GM20000 (cell line): ENCODE measurements at regions not wholly inside any gene's neighbourhood (a gene's known extent, or its start where the extent isn't known, plus 50 kb on each side); places are given as distances from the start of the nearest gene placed in this dataset.
"Not testable (repeated sequence)": the region's sequence is repeated elsewhere in the genome, so short reads cannot be mapped to it uniquely, and the experiment has no call there.

Source experiments
- DNase-seq: peaks from one replicate; pipeline ENCODE4 v3.0.0; 2012; ENCODE audit warnings: low spot score
- CTCF ChIP-seq: IDR thresholded peaks from 2 replicates; pipeline ENCODE4 v1.5.1; 2012; ENCODE audit warnings: mild to moderate bottlenecking, control low read depth; ENCODE audit errors: extremely low read depth, missing control alignments

DNA sequence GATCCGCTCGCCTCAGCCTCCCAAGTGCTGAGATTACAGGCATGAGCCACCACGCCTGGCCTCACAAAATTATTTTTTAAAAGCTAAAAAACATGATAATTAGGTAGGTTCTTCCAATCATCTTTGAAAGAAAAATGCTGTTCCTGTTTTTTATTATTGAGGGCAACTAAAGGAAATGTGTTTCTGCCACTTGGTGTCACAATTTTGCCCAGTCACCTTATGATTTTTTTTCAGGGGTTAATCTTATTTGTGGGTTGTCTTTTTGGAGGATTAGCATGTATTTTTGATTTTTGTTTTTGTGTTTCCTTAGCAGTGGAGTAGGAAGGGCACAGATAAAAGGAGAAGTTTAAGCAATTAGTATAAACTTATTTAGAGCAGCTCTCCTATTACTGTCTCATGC, 79.8 kb downstream of the PRORP start:
- DNase-seq, result no peak
- no peak for TF ChIP-seq CTCF

GRCh38 chr14:35205737-35206136, 83.4 kb downstream of the PRORP start:
- no peak for TF ChIP-seq CTCF
- DNase-seq, result no peak

DNA sequence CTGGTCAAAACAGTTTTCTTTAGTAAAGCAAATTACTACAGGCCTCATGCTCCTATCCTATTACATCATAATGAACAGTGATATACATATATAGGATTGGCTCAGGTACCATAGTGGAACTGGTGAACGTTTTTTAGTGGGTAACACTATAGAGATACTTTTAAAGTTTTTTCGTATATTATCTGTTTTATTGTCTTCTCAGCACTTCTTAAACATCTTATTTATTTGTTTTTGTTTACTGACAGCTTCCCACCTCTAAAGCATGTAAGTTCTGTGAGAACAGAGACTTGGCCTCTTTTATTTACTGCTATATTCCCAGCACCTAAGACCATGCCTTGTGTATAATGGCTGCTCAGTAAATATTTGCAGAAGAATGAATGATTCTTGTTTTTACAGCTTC, 81.1 kb upstream of the PSMA6 start:
- no peak for TF ChIP-seq CTCF
- no peak for DNase-seq

DNA sequence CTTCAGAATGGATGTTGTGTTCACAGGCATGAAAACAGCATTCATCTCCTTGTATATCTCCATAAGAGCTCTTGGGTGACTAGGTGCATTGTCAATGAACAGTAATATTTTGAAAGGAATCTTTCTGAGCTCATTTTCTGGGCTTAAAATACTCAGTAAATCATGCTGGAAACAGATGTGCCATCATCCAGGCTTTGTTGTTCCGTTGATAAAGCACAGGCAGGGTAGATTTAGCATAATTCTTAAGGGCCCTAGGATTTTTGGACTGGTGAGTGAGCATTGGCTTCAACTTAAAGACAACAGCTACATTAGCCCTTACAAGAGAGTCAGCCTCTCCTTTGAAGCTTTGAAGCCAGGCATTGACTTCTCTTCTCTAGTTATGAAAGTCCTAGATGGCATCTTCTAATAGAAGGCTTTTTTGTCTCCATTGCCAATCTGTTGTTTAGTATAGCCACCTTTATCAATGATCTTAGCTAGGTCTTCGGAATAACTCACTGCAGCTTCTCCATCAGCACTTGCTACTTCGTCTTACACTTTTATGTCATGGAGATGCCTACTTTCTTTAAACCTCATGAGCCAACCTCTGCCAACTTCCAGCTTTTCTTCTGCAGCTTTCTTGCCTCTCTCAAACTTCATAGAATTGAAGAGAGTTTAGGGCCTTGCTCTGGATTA, 79.6 kb upstream of the PSMA6 start:
- no peak for TF ChIP-seq CTCF
- DNase-seq, result no peak

GRCh38 chr14:35213143-35213788, 78.9 kb upstream of the PSMA6 start:
- DNase-seq, result no peak
- TF ChIP-seq CTCF, result no peak

DNA sequence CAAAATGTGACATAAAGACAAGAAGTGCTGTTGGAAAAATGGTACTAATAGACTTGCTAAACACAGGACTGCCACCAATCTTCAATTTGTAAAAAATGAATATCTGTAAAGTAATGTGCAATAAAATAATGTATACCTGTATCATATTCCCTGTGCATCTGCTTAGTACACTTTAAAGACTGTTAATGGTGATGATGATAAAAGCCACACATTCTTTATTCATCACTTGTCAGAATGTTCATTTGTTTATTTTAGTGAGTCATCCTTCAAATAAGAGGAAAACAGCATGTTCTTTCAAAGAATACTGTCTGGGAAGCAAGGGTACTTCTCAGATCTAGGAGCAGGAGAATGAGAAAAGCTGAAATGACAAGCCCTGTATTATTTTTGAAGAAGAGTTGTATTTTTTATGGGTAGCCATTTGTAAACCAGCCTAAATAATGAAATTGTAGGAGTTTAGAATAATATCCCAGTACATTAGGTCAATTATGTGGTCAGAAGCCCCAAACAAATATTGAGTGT, 78.3 kb upstream of the PSMA6 start:
- no peak for DNase-seq
- TF ChIP-seq CTCF, result no peak

DNA sequence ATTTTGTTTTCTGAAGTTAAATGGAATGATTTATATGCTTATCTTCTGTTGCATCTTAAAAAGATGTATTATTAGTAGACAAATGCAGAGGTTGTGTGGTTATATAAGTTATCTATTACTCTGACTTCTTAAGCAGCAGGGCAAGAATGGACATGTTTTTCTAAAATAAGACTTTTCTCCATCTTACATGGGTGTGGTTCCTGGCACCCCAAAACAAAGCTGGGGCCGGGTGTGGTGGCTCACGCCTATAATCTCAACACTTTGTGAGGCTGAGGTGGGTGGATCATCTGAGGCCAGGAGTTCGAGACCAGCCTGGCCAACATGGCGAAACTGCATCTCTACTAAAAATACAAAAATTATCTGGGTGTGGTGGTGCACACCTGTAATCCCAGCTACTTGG, 77.8 kb upstream of the PSMA6 start:
- not testable (repeated sequence) for DNase-seq
